CD4-positive, alpha-beta T cell treated with Interleukin-4 for 1 hour (primary cell): ENCODE measurements at regions not wholly inside any gene's neighbourhood (a gene's known extent, or its start where the extent isn't known, plus 50 kb on each side); places are given as distances from the start of the nearest gene placed in this dataset.
"Not testable (repeated sequence)": the region's sequence is repeated elsewhere in the genome, so short reads cannot be mapped to it uniquely, and the experiment has no call there.

ENCODE experiments used
- DNase-seq, 2 donors: peaks; one replicate each; pipeline ENCODE4 v3.0.0-alpha.2; 2020 to 2022

- DNase-seq: no peak
Observed at GRCh38 chr10:35876248-35876647, 234.2 kb upstream of the FZD8 start.

GRCh38 chr10:35875016-35875676, 233.1 kb upstream of the FZD8 start:
- no peak for DNase-seq

GRCh38 chr10:35874311-35875015, 232.4 kb upstream of the FZD8 start:
- DNase-seq: no peak

GRCh38 chr10:35872671-35873070, 230.6 kb upstream of the FZD8 start:
- DNase-seq: no peak

- DNase-seq: no peak
Observed at GRCh38 chr10:35870665-35871310, 228.7 kb upstream of the FZD8 start.

GRCh38 chr10:35858676-35859283, 216.7 kb upstream of the FZD8 start:
- not testable (repeated sequence) for DNase-seq

- DNase-seq: no peak
Observed at GRCh38 chr10:35857860-35858259, 215.8 kb upstream of the FZD8 start.

- DNase-seq: no peak
Observed at GRCh38 chr10:35855155-35855947, 213.3 kb upstream of the FZD8 start.

- DNase-seq: no peak
Observed at GRCh38 chr10:35854661-35855060, 212.6 kb upstream of the FZD8 start.

- DNase-seq: no peak
Observed at GRCh38 chr10:35852721-35853120, 210.6 kb upstream of the FZD8 start.

- DNase-seq: no peak
Observed at GRCh38 chr10:35848412-35848811, 206.3 kb upstream of the FZD8 start.

GRCh38 chr10:35844686-35845085, 202.6 kb upstream of the FZD8 start:
- DNase-seq: no peak

- no peak for DNase-seq
Observed at GRCh38 chr10:35843524-35844181, 201.6 kb upstream of the FZD8 start.

- DNase-seq: no peak
Observed at GRCh38 chr10:35838054-35838453, 196.0 kb upstream of the FZD8 start.

- no peak for DNase-seq
Observed at GRCh38 chr10:35835545-35835944, 193.4 kb upstream of the FZD8 start.

GRCh38 chr10:35834877-35835494, 192.9 kb upstream of the FZD8 start:
- no peak for DNase-seq

GRCh38 chr10:35827783-35828182, 185.7 kb upstream of the FZD8 start:
- no peak for DNase-seq

GRCh38 chr10:35824704-35825103, 182.6 kb upstream of the FZD8 start:
- DNase-seq: no peak

GRCh38 chr10:35822316-35822715, 180.2 kb upstream of the FZD8 start:
- DNase-seq: no peak

GRCh38 chr10:35821339-35821911, 179.3 kb upstream of the FZD8 start:
- no peak for DNase-seq

GRCh38 chr10:35819736-35820135, 177.6 kb upstream of the FZD8 start:
- DNase-seq: no peak

- no peak for DNase-seq
Observed at GRCh38 chr10:35819011-35819410, 176.9 kb upstream of the FZD8 start.
